SK-N-SH treated with all-trans-retinoic acid at 6 μM for 48 hours (cell line): ENCODE measurements at regions not wholly inside any gene's neighbourhood (a gene's known extent, or its start where the extent isn't known, plus 50 kb on each side); places are given as distances from the start of the nearest gene placed in this dataset.
"Not testable (repeated sequence)": the region's sequence is repeated elsewhere in the genome, so short reads cannot be mapped to it uniquely, and the experiment has no call there.

ENCODE experiments used
- ATAC-seq: fragments of 200-7000 bp; cut with Tn5 transposase; 3 replicates; pipeline ENCODE4 v1.9.1; 2020; ENCODE audit warnings: mild to moderate bottlenecking, moderate library complexity
- ARNTL ChIP-seq: fragments of 450-650 bp; formaldehyde crosslinking; IDR thresholded peaks from 2 replicates; pipeline ENCODE4 v1.5.0; 2020; ENCODE audit warnings: low read depth, mild to moderate bottlenecking, moderate library complexity, borderline replicate concordance
- BACH2 ChIP-seq: fragments of 250-450 bp; sonication (Bioruptor Pico); IDR thresholded peaks from 2 replicates; pipeline ENCODE4 v1.9.0; 2021; ENCODE audit warnings: mild to moderate bottlenecking, borderline replicate concordance
- CSDC2 ChIP-seq: fragments of 250-450 bp; sonication (Bioruptor Pico); IDR thresholded peaks from 2 replicates; pipeline ENCODE4 v1.5.0; 2020; ENCODE audit warnings: mild to moderate bottlenecking, moderate library complexity
- GLIS3 ChIP-seq: fragments of 250-450 bp; sonication (Bioruptor Pico); IDR thresholded peaks from 2 replicates; pipeline ENCODE4 v1.5.0; 2020; ENCODE audit warnings: mild to moderate bottlenecking, moderate library complexity
- ISL1 ChIP-seq: fragments of 250-450 bp; sonication (Bioruptor Pico); IDR thresholded peaks from 2 replicates; pipeline ENCODE4 v2.1.2; 2022; ENCODE audit warnings: mild to moderate bottlenecking, moderate library complexity
- OSR1 ChIP-seq: fragments of 250-450 bp; sonication (Bioruptor Pico); IDR thresholded peaks from 2 replicates; pipeline ENCODE4 v1.8.0; 2022; ENCODE audit warnings: moderate library complexity, mild to moderate bottlenecking, inconsistent platforms
- PPARA ChIP-seq: fragments of 250-450 bp; sonication (Bioruptor Pico); IDR thresholded peaks from 2 replicates; pipeline ENCODE4 v1.5.0; 2020; ENCODE audit warnings: mild to moderate bottlenecking, borderline replicate concordance
- RARB ChIP-seq: fragments of 250-450 bp; sonication (Bioruptor Pico); IDR thresholded peaks from 2 replicates; pipeline ENCODE4 v1.8.0; 2021; ENCODE audit warnings: mild to moderate bottlenecking, moderate library complexity
- SNAI2 ChIP-seq: fragments of 250-450 bp; sonication (Bioruptor Pico); IDR thresholded peaks from 2 replicates; pipeline ENCODE4 v1.5.0; 2020; ENCODE audit warnings: mild to moderate bottlenecking, moderate library complexity
- TCF4 ChIP-seq: fragments of 250-450 bp; sonication (Bioruptor Pico); IDR thresholded peaks from 2 replicates; pipeline ENCODE4 v1.8.0; 2021; ENCODE audit warnings: mild to moderate bottlenecking, moderate library complexity, borderline replicate concordance
- ZC3H10 ChIP-seq: fragments of 250-450 bp; sonication (Bioruptor Pico); IDR thresholded peaks from 2 replicates; pipeline ENCODE4 v1.5.1; 2021; ENCODE audit warnings: mild to moderate bottlenecking, moderate library complexity
- ZFP3 ChIP-seq: fragments of 250-450 bp; sonication (Bioruptor Pico); IDR thresholded peaks from 2 replicates; pipeline ENCODE4 v1.5.0; 2020; ENCODE audit warnings: mild to moderate bottlenecking, moderate library complexity
- ZFP30 ChIP-seq: fragments of 450-650 bp; formaldehyde crosslinking; IDR thresholded peaks from 2 replicates; pipeline ENCODE4 v1.5.0; 2022; ENCODE audit warnings: mild to moderate bottlenecking, moderate library complexity
- ZNF565 ChIP-seq: fragments of 450-650 bp; formaldehyde crosslinking; conservative IDR thresholded peaks from 2 replicates; pipeline ENCODE4 v1.5.0; 2020; ENCODE audit warnings: low read depth, mild to moderate bottlenecking, moderate library complexity
- ZNF8 ChIP-seq: fragments of 450-650 bp; formaldehyde crosslinking; IDR thresholded peaks from 2 replicates; pipeline ENCODE4 v1.5.0; 2020; ENCODE audit warnings: mild to moderate bottlenecking, moderate library complexity
- TF ChIP-seq, protein P1 (sequence below): fragments of 250-450 bp; sonication (Bioruptor Pico); IDR thresholded peaks from 2 replicates; pipeline ENCODE4 v1.5.0; 2020; ENCODE audit warnings: mild to moderate bottlenecking, moderate library complexity
- TF ChIP-seq, protein P2 (sequence below): fragments of 250-450 bp; sonication (Bioruptor Pico); IDR thresholded peaks from 2 replicates; pipeline ENCODE4 v1.5.1; 2020; ENCODE audit warnings: low read depth, mild to moderate bottlenecking, moderate library complexity
- TF ChIP-seq, protein P3 (sequence below): fragments of 250-450 bp; sonication (Bioruptor Pico); IDR thresholded peaks from 2 replicates; pipeline ENCODE4 v1.8.0; 2021; ENCODE audit warnings: low read depth, mild to moderate bottlenecking, moderate library complexity, borderline replicate concordance
- TF ChIP-seq, protein P4 (sequence below): fragments of 250-450 bp; sonication (Bioruptor Pico); IDR thresholded peaks from 2 replicates; pipeline ENCODE4 v1.5.1; 2021; ENCODE audit warnings: mild to moderate bottlenecking, moderate library complexity

DNA sequence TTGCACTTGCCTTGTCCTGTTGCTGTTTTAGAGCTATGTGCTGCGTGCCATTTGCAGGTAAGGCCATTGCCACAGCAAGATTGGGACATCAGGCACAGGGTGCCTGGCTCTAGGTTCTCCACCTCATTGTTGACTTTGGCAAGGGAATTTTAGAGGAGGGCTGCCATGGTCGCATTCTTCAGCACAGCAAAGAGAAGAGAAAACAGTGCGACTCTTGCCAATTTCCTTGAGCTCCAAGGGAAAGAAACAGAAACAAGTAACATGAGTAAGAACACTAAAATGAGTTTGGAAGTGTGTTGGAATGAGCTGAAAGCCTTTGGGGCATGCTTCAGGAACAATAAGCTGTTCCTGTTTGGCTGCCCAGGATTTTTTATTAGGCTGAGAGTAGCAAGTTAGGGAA, 188.1 kb upstream of the IL12B start (continued):
- TF ChIP-seq, protein P1, sequence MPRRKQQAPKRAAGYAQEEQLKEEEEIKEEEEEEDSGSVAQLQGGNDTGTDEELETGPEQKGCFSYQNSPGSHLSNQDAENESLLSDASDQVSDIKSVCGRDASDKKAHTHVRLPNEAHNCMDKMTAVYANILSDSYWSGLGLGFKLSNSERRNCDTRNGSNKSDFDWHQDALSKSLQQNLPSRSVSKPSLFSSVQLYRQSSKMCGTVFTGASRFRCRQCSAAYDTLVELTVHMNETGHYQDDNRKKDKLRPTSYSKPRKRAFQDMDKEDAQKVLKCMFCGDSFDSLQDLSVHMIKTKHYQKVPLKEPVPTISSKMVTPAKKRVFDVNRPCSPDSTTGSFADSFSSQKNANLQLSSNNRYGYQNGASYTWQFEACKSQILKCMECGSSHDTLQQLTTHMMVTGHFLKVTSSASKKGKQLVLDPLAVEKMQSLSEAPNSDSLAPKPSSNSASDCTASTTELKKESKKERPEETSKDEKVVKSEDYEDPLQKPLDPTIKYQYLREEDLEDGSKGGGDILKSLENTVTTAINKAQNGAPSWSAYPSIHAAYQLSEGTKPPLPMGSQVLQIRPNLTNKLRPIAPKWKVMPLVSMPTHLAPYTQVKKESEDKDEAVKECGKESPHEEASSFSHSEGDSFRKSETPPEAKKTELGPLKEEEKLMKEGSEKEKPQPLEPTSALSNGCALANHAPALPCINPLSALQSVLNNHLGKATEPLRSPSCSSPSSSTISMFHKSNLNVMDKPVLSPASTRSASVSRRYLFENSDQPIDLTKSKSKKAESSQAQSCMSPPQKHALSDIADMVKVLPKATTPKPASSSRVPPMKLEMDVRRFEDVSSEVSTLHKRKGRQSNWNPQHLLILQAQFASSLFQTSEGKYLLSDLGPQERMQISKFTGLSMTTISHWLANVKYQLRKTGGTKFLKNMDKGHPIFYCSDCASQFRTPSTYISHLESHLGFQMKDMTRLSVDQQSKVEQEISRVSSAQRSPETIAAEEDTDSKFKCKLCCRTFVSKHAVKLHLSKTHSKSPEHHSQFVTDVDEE: no peak
- no peak for TF ChIP-seq ZFP30 (CRISPR knock-in tag)
- no peak for TF ChIP-seq ZC3H10 (CRISPR knock-in tag)
- TF ChIP-seq ISL1 (CRISPR knock-in tag): no peak
- TF ChIP-seq CSDC2 (CRISPR knock-in tag): no peak
- TF ChIP-seq ZNF8 (CRISPR knock-in tag): no peak

DNA sequence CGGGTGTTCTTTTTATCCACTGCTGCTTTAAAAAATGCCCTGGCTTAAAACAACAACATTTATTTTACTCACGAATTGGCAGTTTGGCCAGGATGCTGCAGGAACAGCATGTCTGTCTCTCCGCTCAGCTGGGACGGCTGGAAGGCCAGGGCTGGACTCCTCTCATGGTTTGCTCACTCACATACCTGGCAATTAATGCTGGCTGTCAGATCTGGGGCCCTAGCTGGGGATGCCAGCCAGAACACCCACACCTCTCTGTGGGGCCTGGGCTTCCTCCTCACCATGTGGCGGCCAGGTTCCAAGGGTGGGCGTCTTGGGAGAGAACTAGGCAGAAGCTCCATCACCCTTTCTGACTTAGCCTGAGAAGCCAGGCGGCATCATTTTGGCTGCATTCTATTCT, 189.1 kb upstream of the IL12B start:
- TF ChIP-seq PPARA (no peak), ZC3H10 (CRISPR knock-in tag) (no peak), BACH2 (CRISPR knock-in tag) (no peak), ZNF565 (CRISPR knock-in tag) (no peak), ZFP30 (CRISPR knock-in tag) (no peak), ZFP3 (CRISPR knock-in tag) (no peak), OSR1 (CRISPR knock-in tag) (no peak), ZNF8 (CRISPR knock-in tag) (no peak), ARNTL (no peak), TCF4 (no peak), RARB (CRISPR knock-in tag) (no peak), GLIS3 (no peak), SNAI2 (CRISPR knock-in tag) (no peak), CSDC2 (CRISPR knock-in tag) (no peak)
- TF ChIP-seq, protein P1: no peak
- TF ChIP-seq, protein P2, sequence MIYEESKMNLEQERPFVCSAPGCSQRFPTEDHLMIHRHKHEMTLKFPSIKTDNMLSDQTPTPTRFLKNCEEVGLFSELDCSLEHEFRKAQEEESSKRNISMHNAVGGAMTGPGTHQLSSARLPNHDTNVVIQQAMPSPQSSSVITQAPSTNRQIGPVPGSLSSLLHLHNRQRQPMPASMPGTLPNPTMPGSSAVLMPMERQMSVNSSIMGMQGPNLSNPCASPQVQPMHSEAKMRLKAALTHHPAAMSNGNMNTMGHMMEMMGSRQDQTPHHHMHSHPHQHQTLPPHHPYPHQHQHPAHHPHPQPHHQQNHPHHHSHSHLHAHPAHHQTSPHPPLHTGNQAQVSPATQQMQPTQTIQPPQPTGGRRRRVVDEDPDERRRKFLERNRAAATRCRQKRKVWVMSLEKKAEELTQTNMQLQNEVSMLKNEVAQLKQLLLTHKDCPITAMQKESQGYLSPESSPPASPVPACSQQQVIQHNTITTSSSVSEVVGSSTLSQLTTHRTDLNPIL (CRISPR knock-in tag): no peak
- TF ChIP-seq, protein P3, sequence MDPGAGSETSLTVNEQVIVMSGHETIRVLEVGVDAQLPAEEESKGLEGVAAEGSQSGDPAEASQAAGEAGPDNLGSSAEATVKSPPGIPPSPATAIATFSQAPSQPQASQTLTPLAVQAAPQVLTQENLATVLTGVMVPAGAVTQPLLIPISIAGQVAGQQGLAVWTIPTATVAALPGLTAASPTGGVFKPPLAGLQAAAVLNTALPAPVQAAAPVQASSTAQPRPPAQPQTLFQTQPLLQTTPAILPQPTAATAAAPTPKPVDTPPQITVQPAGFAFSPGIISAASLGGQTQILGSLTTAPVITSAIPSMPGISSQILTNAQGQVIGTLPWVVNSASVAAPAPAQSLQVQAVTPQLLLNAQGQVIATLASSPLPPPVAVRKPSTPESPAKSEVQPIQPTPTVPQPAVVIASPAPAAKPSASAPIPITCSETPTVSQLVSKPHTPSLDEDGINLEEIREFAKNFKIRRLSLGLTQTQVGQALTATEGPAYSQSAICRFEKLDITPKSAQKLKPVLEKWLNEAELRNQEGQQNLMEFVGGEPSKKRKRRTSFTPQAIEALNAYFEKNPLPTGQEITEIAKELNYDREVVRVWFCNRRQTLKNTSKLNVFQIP (CRISPR knock-in tag): no peak
- TF ChIP-seq, protein P4, sequence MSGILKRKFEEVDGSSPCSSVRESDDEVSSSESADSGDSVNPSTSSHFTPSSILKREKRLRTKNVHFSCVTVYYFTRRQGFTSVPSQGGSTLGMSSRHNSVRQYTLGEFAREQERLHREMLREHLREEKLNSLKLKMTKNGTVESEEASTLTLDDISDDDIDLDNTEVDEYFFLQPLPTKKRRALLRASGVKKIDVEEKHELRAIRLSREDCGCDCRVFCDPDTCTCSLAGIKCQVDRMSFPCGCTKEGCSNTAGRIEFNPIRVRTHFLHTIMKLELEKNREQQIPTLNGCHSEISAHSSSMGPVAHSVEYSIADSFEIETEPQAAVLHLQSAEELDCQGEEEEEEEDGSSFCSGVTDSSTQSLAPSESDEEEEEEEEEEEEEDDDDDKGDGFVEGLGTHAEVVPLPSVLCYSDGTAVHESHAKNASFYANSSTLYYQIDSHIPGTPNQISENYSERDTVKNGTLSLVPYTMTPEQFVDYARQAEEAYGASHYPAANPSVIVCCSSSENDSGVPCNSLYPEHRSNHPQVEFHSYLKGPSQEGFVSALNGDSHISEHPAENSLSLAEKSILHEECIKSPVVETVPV (CRISPR knock-in tag): no peak
- no peak; the same call in 2 of the 3 replicates for ATAC-seq

DNA sequence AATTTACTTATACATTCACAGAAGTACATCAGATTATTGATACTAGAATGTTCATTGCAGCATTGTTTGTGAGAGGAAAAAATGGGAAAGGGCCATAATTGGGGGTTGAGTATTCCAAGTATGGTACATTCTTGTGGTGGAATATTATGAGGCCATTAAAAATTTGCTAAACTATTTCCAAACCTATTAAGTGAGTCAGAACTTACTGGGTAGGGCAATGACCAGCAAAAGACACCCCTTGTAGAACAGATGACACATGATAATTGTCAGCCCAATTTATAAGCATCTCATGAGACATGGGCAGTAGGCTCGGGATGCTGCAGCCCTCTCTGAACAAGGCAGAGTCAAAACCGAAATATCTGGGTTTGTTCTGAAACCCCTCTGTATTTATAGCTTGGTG, 192.6 kb upstream of the IL12B start:
- TF ChIP-seq ZNF8 (CRISPR knock-in tag) (no peak), BACH2 (CRISPR knock-in tag) (no peak), ZNF565 (CRISPR knock-in tag) (no peak), GLIS3 (no peak), ISL1 (CRISPR knock-in tag) (no peak), TCF4 (no peak), RARB (CRISPR knock-in tag) (no peak)
- TF ChIP-seq, protein P1: no peak
- TF ChIP-seq, protein P2 (CRISPR knock-in tag): no peak
- no peak for ATAC-seq

DNA sequence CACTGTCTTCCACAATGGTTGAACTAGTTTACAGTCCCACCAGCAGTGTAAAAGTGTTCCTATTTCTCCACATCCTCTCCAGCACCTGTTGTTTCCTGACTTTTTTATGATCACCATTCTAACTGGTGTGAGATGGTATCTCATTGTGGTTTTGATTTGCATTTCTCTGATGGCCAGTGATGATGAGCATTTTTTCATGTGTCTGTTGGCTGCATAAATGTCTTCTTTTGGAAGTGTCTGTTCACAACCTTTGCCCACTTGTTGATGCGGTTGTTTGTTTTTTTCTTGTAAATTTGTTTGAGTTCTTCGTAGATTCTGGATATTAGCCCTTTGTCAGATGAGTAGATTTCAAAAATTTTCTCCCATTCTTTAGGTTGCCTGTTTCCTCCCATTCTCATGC, 194.0 kb upstream of the IL12B start:
- ATAC-seq: not testable (repeated sequence)
